H1 (cell line): ENCODE measurements at regions not wholly inside any gene's neighbourhood (a gene's known extent, or its start where the extent isn't known, plus 50 kb on each side); places are given as distances from the start of the nearest gene placed in this dataset.

Experiments
- CTCF ChIA-PET: fragments of 300-600 bp; sonication (Branson Sonifier 250); formaldehyde crosslinking; loops from one replicate; lab custom pipeline; 2021; ENCODE audit not compliant: partially characterized antibody; lab: Charles Lee
- POLR2A ChIA-PET: fragments of 300-600 bp; sonication (Branson Sonifier 250); formaldehyde crosslinking; loops from one replicate; lab custom pipeline; 2021; ENCODE audit warnings: inconsistent platforms; ENCODE audit not compliant: partially characterized antibody; lab: Charles Lee
- DNase-seq, 2 experiments: peaks; one replicate each; pipeline versions ENCODE4 v3.0.0 to v3.0.0-alpha.2; 2010 to 2022; ENCODE audit warnings: low spot score in 2 of 2, low read depth in 1 of 2, mixed read lengths in 1 of 2
- FAIRE-seq: peaks from 2 replicates; lab custom pipeline; 2011; peaks lifted over from hg19 to GRCh38; lab: Jason Lieb, UNC
- H2AFZ ChIP-seq: 2 replicates; pipeline ENCODE4 v1.8.1; 2012; ENCODE audit warnings: low read length, inconsistent platforms
- H2AK5ac ChIP-seq: 2 replicates; pipeline ENCODE4 v1.6.1; 2013; ENCODE audit warnings: low read depth, low read length
- H2BK120ac ChIP-seq: replicated peaks from 2 replicates; pipeline ENCODE3; 2013; ENCODE audit warnings: low read depth, low read length, inconsistent platforms
- H2BK12ac ChIP-seq: 2 replicates; pipeline ENCODE4 v1.6.1; 2013; ENCODE audit warnings: low read depth, low read length
- H2BK15ac ChIP-seq: 2 replicates; pipeline ENCODE4 v1.6.1; 2013; ENCODE audit warnings: low read length
- H2BK20ac ChIP-seq: 2 replicates; pipeline ENCODE4 v1.6.1; 2013; ENCODE audit warnings: low read length
- H2BK5ac ChIP-seq: 2 replicates; pipeline ENCODE4 v1.6.1; 2013; ENCODE audit warnings: low read depth, low read length
- H3K14ac ChIP-seq: 2 replicates; pipeline ENCODE4 v1.6.1; 2013; ENCODE audit warnings: inconsistent platforms; ENCODE audit not compliant: insufficient read length
- H3K18ac ChIP-seq: 2 replicates; pipeline ENCODE4 v1.6.1; 2013; ENCODE audit warnings: low read length; ENCODE audit errors: extremely low read depth
- H3K23ac ChIP-seq: 2 replicates; pipeline ENCODE4 v1.6.1; 2013; ENCODE audit warnings: inconsistent platforms; ENCODE audit not compliant: insufficient read length
- H3K23me2 ChIP-seq: 2 replicates; pipeline ENCODE4 v1.6.1; 2013; ENCODE audit warnings: low read depth, low read length
- H3K27ac ChIP-seq: 2 replicates; pipeline ENCODE4 v1.6.1; 2011; ENCODE audit warnings: low read depth, low read length, inconsistent platforms
- H3K27me3 ChIP-seq, 4 experiments: replicated peaks in 1 of 4; 1 replicate in 1 of 4; 2 replicates in 3 of 4; pipeline versions ENCODE4 v1.6.1 to v1.8.1; 2011 to 2013; ENCODE audit warnings: low read length in 3 of 4, mild to moderate bottlenecking in 3 of 4, inconsistent platforms in 2 of 4, mixed read lengths in 2 of 4, moderate library complexity in 1 of 4; ENCODE audit not compliant: control insufficient read depth in 3 of 4, insufficient read depth in 3 of 4; ENCODE audit errors: extremely low read depth in 1 of 4
- H3K36me3 ChIP-seq, 4 experiments: 2 replicates each; pipeline versions ENCODE4 v1.6.1 to v1.8.1; 2011 to 2013; ENCODE audit warnings: mild to moderate bottlenecking in 4 of 4, low read length in 3 of 4, moderate library complexity in 2 of 4, control low read depth in 1 of 4, inconsistent platforms in 1 of 4; ENCODE audit not compliant: insufficient read depth in 4 of 4, control insufficient read depth in 2 of 4
- H3K4ac ChIP-seq: replicated peaks from 2 replicates; pipeline ENCODE3; 2013; ENCODE audit warnings: low read length, low read depth, mixed read lengths, inconsistent platforms; ENCODE audit not compliant: insufficient read length
- H3K4me1 ChIP-seq, 4 experiments: replicated peaks in 1 of 4; 1 replicate in 1 of 4; 2 replicates in 3 of 4; pipeline versions ENCODE4 v1.6.1 to v1.8.1; 2011 to 2013; ENCODE audit warnings: low read length in 3 of 4, inconsistent platforms in 2 of 4, mixed read lengths in 1 of 4; ENCODE audit not compliant: insufficient read depth in 4 of 4, control insufficient read depth in 3 of 4
- H3K4me2 ChIP-seq, 2 experiments: 2 replicates each; pipeline versions ENCODE4 v1.6.1 to v1.8.1; 2011 to 2013; ENCODE audit warnings: low read depth in 2 of 2, low read length in 2 of 2, control low read depth in 1 of 2, inconsistent platforms in 1 of 2, mild to moderate bottlenecking in 1 of 2; ENCODE audit not compliant: insufficient read depth in 1 of 2
- H3K4me3 ChIP-seq, 4 experiments: fragments of 200-600, 300-600 bp in 1 of 4; sonication (generic), shearing (Covaris generic), sonication (Bioruptor Twin) in 1 of 4; 2 replicates each; pipeline versions ENCODE4 v1.5.1 to v1.8.1; 2011 to 2016; ENCODE audit warnings: low read length in 4 of 4, low read depth in 3 of 4, control low read depth in 2 of 4, inconsistent platforms in 2 of 4, mild to moderate bottlenecking in 2 of 4, mixed read lengths in 1 of 4, moderate library complexity in 1 of 4; ENCODE audit not compliant: insufficient read depth in 2 of 4; ENCODE audit errors: extremely low read depth in 1 of 4
- H3K56ac ChIP-seq: replicated peaks from 2 replicates; pipeline ENCODE3; 2013; ENCODE audit warnings: low read depth, mild to moderate bottlenecking, mixed read lengths, low read length, inconsistent platforms; ENCODE audit not compliant: insufficient read length
- H3K79me1 ChIP-seq: 2 replicates; pipeline ENCODE4 v1.6.1; 2013; ENCODE audit warnings: low read depth, low read length, control low read depth
- H3K79me2 ChIP-seq, 2 experiments: 2 replicates each; pipeline versions ENCODE4 v1.6.1 to v1.8.1; 2012 to 2013; ENCODE audit warnings: low read length in 2 of 2, mild to moderate bottlenecking in 2 of 2, inconsistent platforms in 1 of 2; ENCODE audit not compliant: insufficient read depth in 2 of 2, control insufficient read depth in 1 of 2
- H3K9ac ChIP-seq, 4 experiments: replicated peaks in 1 of 4; 1 replicate in 1 of 4; 2 replicates in 3 of 4; pipeline versions ENCODE4 v1.6.1 to v1.8.1; 2011 to 2013; ENCODE audit warnings: low read depth in 3 of 4, low read length in 3 of 4, control low read depth in 2 of 4, mild to moderate bottlenecking in 2 of 4, moderate library complexity in 2 of 4, inconsistent platforms in 1 of 4; ENCODE audit errors: extremely low read depth in 1 of 4
- H3K9me3 ChIP-seq, 2 experiments: 2 replicates each; pipeline versions ENCODE4 v1.6.1 to v1.8.1; 2012 to 2013; ENCODE audit warnings: mild to moderate bottlenecking in 2 of 2, moderate library complexity in 2 of 2, control low read depth in 1 of 2, inconsistent platforms in 1 of 2, low read depth in 1 of 2, low read length in 1 of 2, mixed read lengths in 1 of 2; ENCODE audit not compliant: insufficient read depth in 2 of 2
- H4K20me1 ChIP-seq, 2 experiments: replicated peaks in 1 of 2; 2 replicates each; pipeline versions ENCODE3 to v1.8.1; 2011 to 2013; ENCODE audit warnings: inconsistent platforms in 2 of 2, low read length in 2 of 2, mild to moderate bottlenecking in 1 of 2; ENCODE audit not compliant: insufficient read depth in 2 of 2, control insufficient read depth in 1 of 2
- H4K5ac ChIP-seq: 2 replicates; pipeline ENCODE4 v1.6.1; 2013; ENCODE audit warnings: low read length, low read depth, mixed read lengths, inconsistent platforms; ENCODE audit not compliant: insufficient read length
- H4K8ac ChIP-seq: 2 replicates; pipeline ENCODE4 v1.8.0; 2013; ENCODE audit warnings: mild to moderate bottlenecking, moderate library complexity, low read length, inconsistent platforms; ENCODE audit not compliant: insufficient read depth; ENCODE audit errors: extremely low read depth
- H4K91ac ChIP-seq: replicated peaks from 2 replicates; pipeline ENCODE3; 2013; ENCODE audit warnings: low read length, mixed read lengths, inconsistent platforms; ENCODE audit not compliant: insufficient read length
- BACH1 ChIP-seq: IDR thresholded peaks from 2 replicates; pipeline ENCODE4 v1.6.1; 2012; ENCODE audit warnings: low read length, improper control_type of control experiment
- EGR1 ChIP-seq: IDR thresholded peaks from 2 replicates; pipeline ENCODE4 v1.6.1; 2011; ENCODE audit warnings: low read depth, low read length, borderline replicate concordance
- HDAC6 ChIP-seq: IDR thresholded peaks from one replicate; pipeline ENCODE4 v1.7.1; 2012; ENCODE audit warnings: low read depth, mild to moderate bottlenecking, inconsistent platforms, low read length, moderate library complexity
- NRF1 ChIP-seq: IDR thresholded peaks from 2 replicates; pipeline ENCODE4 v1.6.1; 2011; ENCODE audit warnings: mild to moderate bottlenecking, low read depth, low read length, improper control_type of control experiment
- RXRA ChIP-seq: IDR thresholded peaks from 2 replicates; pipeline ENCODE4 v1.6.1; 2011; ENCODE audit warnings: low read depth, mild to moderate bottlenecking, low read length, moderate library complexity; ENCODE audit not compliant: insufficient read depth
- SAP30 ChIP-seq: fragments of 300-600 bp; sonication (generic); IDR thresholded peaks from 2 replicates; pipeline ENCODE4 v1.7.1; 2012; ENCODE audit warnings: low read length, moderate library complexity, mild to moderate bottlenecking, inconsistent platforms; ENCODE audit not compliant: insufficient read depth, insufficient replicate concordance
- SUZ12 ChIP-seq: fragments of 200-600 bp; sonication (generic); IDR thresholded peaks from 2 replicates; pipeline ENCODE4 v1.6.1; 2012; ENCODE audit warnings: mild to moderate bottlenecking, inconsistent platforms, low read length, moderate library complexity, mixed read lengths
- whole genome bisulfite sequencing, 2 experiments: shearing (Covaris generic) in 1 of 2; methylation state at CpG; one replicate each; pipeline versions ENCODE4 v1.1.6 to v1.1.7; 2013 to 2015; ENCODE audit warnings: low lambda C conversion rate in 2 of 2, mixed read lengths in 2 of 2, inconsistent platforms in 1 of 2, low coverage in 1 of 2, missing lambda C conversion rate in 1 of 2; ENCODE audit not compliant: insufficient replicate concordance in 2 of 2, insufficient coverage in 1 of 2, insufficient read length in 1 of 2; ENCODE audit errors: extremely low coverage in 1 of 2, missing lambda C conversion rate in 1 of 2; 5-methylcytosine and 5-hydroxymethylcytosine counted together
- TF ChIP-seq, protein P1 (sequence below): IDR thresholded peaks from 2 replicates; pipeline ENCODE4 v1.6.1; 2012; ENCODE audit warnings: low read length, inconsistent platforms

DNA sequence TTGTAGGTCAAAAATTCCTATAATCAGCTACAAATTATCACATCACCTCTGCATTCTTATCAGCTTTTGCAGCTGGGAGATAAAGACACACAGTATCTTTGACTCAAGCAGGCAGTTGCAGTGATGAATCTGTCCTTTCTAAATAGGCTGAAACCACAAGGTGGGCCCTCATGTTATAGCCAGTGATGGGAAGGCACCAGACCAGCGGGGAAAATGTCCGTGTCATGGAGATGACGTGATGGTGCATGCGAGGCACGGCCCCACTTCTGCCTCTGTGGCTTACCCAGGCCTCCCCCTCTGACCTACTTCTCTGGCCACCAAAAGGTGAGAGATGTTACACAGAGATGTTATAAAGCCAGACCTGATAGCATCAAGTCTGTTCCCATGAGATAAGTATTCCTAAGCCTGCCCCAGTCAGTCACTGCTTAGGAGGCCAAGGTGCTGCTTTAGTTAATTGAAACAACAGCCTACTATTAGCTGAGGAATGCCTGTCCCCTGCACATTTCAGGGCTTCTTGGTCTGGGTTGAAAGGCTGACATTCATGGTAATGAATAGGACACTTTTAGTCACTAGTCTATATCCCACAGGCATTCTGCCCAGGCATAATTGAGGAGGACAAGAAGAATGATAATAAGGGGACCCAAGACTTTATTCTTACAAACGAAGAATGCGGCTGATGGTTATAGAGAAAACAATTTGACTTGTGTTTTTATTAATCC is 327.9 kb downstream of the LPIN1 start:
- Histone ChIP-seq H4K5ac (no peak overlapping the region), H3K56ac (no peak overlapping the region), H2BK5ac (no peak overlapping the region), H2BK15ac (no peak overlapping the region), H3K9me3 (no peaks in the 10 kb centered on the region), H4K20me1 (no peaks in the 10 kb centered on the region), H4K91ac (no peak overlapping the region), H3K4ac (no peak overlapping the region), H3K23ac (no peak overlapping the region), H2AK5ac (no peak overlapping the region), H3K27me3 (no peaks in the 10 kb centered on the region), H3K9ac (no peak overlapping the region), H3K36me3 (no peaks in the 10 kb centered on the region), H3K79me2 (no peaks in the 10 kb centered on the region), H2BK12ac (no peak overlapping the region), H2BK120ac (no peak overlapping the region), H3K14ac (no peak overlapping the region), H3K23me2 (no peaks in the 10 kb centered on the region), H2BK20ac (no peak overlapping the region), H4K8ac (no peak overlapping the region), H3K4me1 (peaks cover 0 to 1% (median 0%) of the 10 kb centered on the region in 4 experiments; a peak in 1 of 7 replicates), H2AFZ (no peak overlapping the region), H3K27ac (no peak overlapping the region), H3K4me2 (no peak overlapping the region), H3K18ac (no peak overlapping the region), H3K4me3 (no peak overlapping the region), H3K79me1 (no peaks in the 10 kb centered on the region)
- FAIRE-seq (no peak), DNase-seq (no peak)
- CTCF ChIA-PET: interaction anchor here (1.7 kb wide), 1 partner anchor 10 kb away, joined by 6 read pairs; no protein-coding TSS in a partner anchor
- POLR2A ChIA-PET: no interaction called here
- 86% methylated on average over 7 of the region's 7 CpGs; no CpG with 5 or more reads in 1 of the 2 experiments for WGBS, 2 experiments
- no peak for TF ChIP-seq SUZ12
- TF ChIP-seq HDAC6: no peak
- no peak for TF ChIP-seq RXRA
- TF ChIP-seq SAP30: no peak
- TF ChIP-seq BACH1: no peak
- TF ChIP-seq NRF1: no peak
- no peak for TF ChIP-seq EGR1
- TF ChIP-seq, protein P1, sequence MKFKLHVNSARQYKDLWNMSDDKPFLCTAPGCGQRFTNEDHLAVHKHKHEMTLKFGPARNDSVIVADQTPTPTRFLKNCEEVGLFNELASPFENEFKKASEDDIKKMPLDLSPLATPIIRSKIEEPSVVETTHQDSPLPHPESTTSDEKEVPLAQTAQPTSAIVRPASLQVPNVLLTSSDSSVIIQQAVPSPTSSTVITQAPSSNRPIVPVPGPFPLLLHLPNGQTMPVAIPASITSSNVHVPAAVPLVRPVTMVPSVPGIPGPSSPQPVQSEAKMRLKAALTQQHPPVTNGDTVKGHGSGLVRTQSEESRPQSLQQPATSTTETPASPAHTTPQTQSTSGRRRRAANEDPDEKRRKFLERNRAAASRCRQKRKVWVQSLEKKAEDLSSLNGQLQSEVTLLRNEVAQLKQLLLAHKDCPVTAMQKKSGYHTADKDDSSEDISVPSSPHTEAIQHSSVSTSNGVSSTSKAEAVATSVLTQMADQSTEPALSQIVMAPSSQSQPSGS: no peak
